HCT116 (cell line): ENCODE measurements at regions not wholly inside any gene's neighbourhood (a gene's known extent, or its start where the extent isn't known, plus 50 kb on each side); places are given as distances from the start of the nearest gene placed in this dataset.

Experiments used
- ATAC-seq: fragments of 200-7000 bp; cut with Tn5 transposase; 2 replicates; pipeline ENCODE4 v1.9.1; 2020; ENCODE audit warnings: mild to moderate bottlenecking, moderate library complexity
- BruUV-seq: library from RNA; stranded (reverse); fragments of 400-500 nt; replicated peaks from 2 replicates; lab custom pipeline; 2021; lab: Mats Ljungman, UMichigan
- CTCF ChIA-PET: fragments of 300-600 bp; sonication (Branson Sonifier 250); formaldehyde crosslinking; loops from one replicate; lab custom pipeline; 2021; ENCODE audit warnings: antibody characterized with exemption; lab: Charles Lee
- POLR2A ChIA-PET: fragments of 300-600, 350-600 bp; sonication (Branson Sonifier 250); formaldehyde crosslinking; loops from one replicate; lab custom pipeline; 2021; ENCODE audit warnings: antibody characterized with exemption; lab: Charles Lee
- RAD21 ChIA-PET, 2 experiments: fragments of 300-600 bp; sonication (Branson Sonifier 250); formaldehyde crosslinking; loops; one replicate each; lab custom pipeline; 2023; ENCODE audit warnings: low total read pairs in 2 of 2; ENCODE audit not compliant: uncharacterized antibody in 2 of 2, unreplicated experiment in 2 of 2, low non-redundant PET in 1 of 2; lab: Charles Lee
- DNase-seq: peaks from one replicate; pipeline ENCODE4 v3.0.0-alpha.2; 2010; ENCODE audit warnings: low read depth, low spot score
- H2AFZ ChIP-seq: fragments of 200-600 bp; shearing (Covaris generic), sonication (generic); 2 replicates; pipeline ENCODE4 v1.6.1; 2017; ENCODE audit warnings: low read depth, mixed run types, mixed read lengths, antibody characterized with exemption, low read length; ENCODE audit not compliant: poor library complexity, severe bottlenecking
- H3K27ac ChIP-seq: 2 replicates; pipeline ENCODE4 v1.5.1; 2012; ENCODE audit warnings: low read depth, low read length
- H3K27me3 ChIP-seq: fragments of 200-600 bp; sonication (generic); 2 replicates; pipeline ENCODE4 v1.6.1; 2016; ENCODE audit warnings: mixed run types, low read length, mixed read lengths; ENCODE audit not compliant: insufficient read depth
- H3K36me3 ChIP-seq, 2 experiments: fragments of 200-500 bp in 1 of 2; fragments of 200-600 bp in 1 of 2; sonication (Bioruptor generic) in 1 of 2; sonication (generic) in 1 of 2; 2 replicates each; pipeline versions ENCODE4 v1.5.1 to v1.6.1; 2014 to 2016; ENCODE audit warnings: low read length in 2 of 2, inconsistent platforms in 1 of 2, mixed read lengths in 1 of 2, mixed run types in 1 of 2; ENCODE audit not compliant: insufficient read depth in 2 of 2, control insufficient read depth in 1 of 2
- H3K4me1 ChIP-seq, 2 experiments: fragments of 200-600 bp in 1 of 2; sonication (generic) in 1 of 2; 2 replicates each; pipeline versions ENCODE4 v1.5.1 to v1.6.1; 2012 to 2017; ENCODE audit warnings: low read length in 2 of 2, inconsistent platforms in 1 of 2, mild to moderate bottlenecking in 1 of 2, mixed read lengths in 1 of 2, mixed run types in 1 of 2, moderate library complexity in 1 of 2; ENCODE audit not compliant: insufficient read depth in 2 of 2, control insufficient read depth in 1 of 2
- H3K4me2 ChIP-seq: fragments of 200-600 bp; sonication (generic); 2 replicates; pipeline ENCODE4 v1.6.1; 2017; ENCODE audit warnings: mixed run types, low read length, mixed read lengths
- H3K4me3 ChIP-seq, 2 experiments: fragments of 200-600 bp in 1 of 2; sonication (generic) in 1 of 2; replicated peaks in 1 of 2; 2 replicates each; pipeline ENCODE4 v1.5.1; 2011 to 2016; ENCODE audit warnings: low read length in 2 of 2, control low read depth in 1 of 2, low read depth in 1 of 2, mild to moderate bottlenecking in 1 of 2, mixed read lengths in 1 of 2, mixed run types in 1 of 2
- H3K79me2 ChIP-seq: fragments of 200-600 bp; sonication (generic); 2 replicates; pipeline ENCODE4 v1.6.1; 2017; ENCODE audit warnings: mild to moderate bottlenecking, mixed run types, low read length, moderate library complexity, mixed read lengths; ENCODE audit not compliant: insufficient read depth
- H3K9ac ChIP-seq: fragments of 200-600 bp; sonication (generic); 2 replicates; pipeline ENCODE4 v1.6.1; 2016; ENCODE audit warnings: low read length, mixed read lengths
- H3K9me2 ChIP-seq: fragments of 200-600 bp; sonication (generic), shearing (Covaris generic); 2 replicates; pipeline ENCODE4 v1.6.1; 2017; ENCODE audit warnings: mixed run types, mild to moderate bottlenecking, moderate library complexity; ENCODE audit not compliant: insufficient read depth
- H3K9me3 ChIP-seq, 2 experiments: fragments of 200-500 bp in 1 of 2; fragments of 200-600 bp in 1 of 2; sonication (Bioruptor generic) in 1 of 2; sonication (generic) in 1 of 2; 2 replicates each; pipeline ENCODE4 v1.6.1; 2014 to 2017; ENCODE audit warnings: low read length in 2 of 2, mixed read lengths in 2 of 2, inconsistent platforms in 1 of 2, low read depth in 1 of 2, mild to moderate bottlenecking in 1 of 2, mixed run types in 1 of 2, moderate library complexity in 1 of 2; ENCODE audit not compliant: control insufficient read depth in 1 of 2, insufficient read depth in 1 of 2
- H4K20me1 ChIP-seq: fragments of 200-600 bp; sonication (generic), shearing (Covaris generic); 2 replicates; pipeline ENCODE4 v1.6.1; 2017; ENCODE audit warnings: mixed run types, mild to moderate bottlenecking, moderate library complexity; ENCODE audit not compliant: insufficient read depth
- CTCF ChIP-seq, 3 experiments: fragments of 200-600 bp in 1 of 3; sonication (generic) in 1 of 3; IDR thresholded peaks in 2 of 3; conservative IDR thresholded peaks in 1 of 3; 2 replicates each; pipeline ENCODE4 v1.5.1; 2012 to 2017; ENCODE audit warnings: low read depth in 2 of 3, low read length in 2 of 3, antibody characterized with exemption in 1 of 3, borderline replicate concordance in 1 of 3, control low read depth in 1 of 3, mild to moderate bottlenecking in 1 of 3, mixed read lengths in 1 of 3, mixed run types in 1 of 3, moderate library complexity in 1 of 3; ENCODE audit not compliant: insufficient read depth in 1 of 3
- EGR1 ChIP-seq: IDR thresholded peaks from 2 replicates; pipeline ENCODE4 v1.6.1; 2012; ENCODE audit warnings: low read depth
- ELF1 ChIP-seq: IDR thresholded peaks from 2 replicates; pipeline ENCODE4 v1.6.1; 2012; ENCODE audit warnings: low read depth, borderline replicate concordance
- EZH2phosphoT487 ChIP-seq: fragments of 200-600 bp; IDR thresholded peaks from 2 replicates; pipeline ENCODE4 v1.6.1; 2018; ENCODE audit warnings: antibody characterized with exemption, borderline replicate concordance
- POLR2A ChIP-seq: IDR thresholded peaks from 2 replicates; pipeline ENCODE4 v1.7.0; 2011; ENCODE audit warnings: borderline replicate concordance; ENCODE audit not compliant: insufficient read depth, insufficient read length; ENCODE audit errors: extremely low read depth
- SP1 ChIP-seq: IDR thresholded peaks from 2 replicates; pipeline ENCODE4 v1.6.1; 2012; ENCODE audit warnings: low read depth
- YY1 ChIP-seq: IDR thresholded peaks from 2 replicates; pipeline ENCODE4 v1.6.1; 2011; ENCODE audit warnings: low read length, low read depth, moderate library complexity, mild to moderate bottlenecking; ENCODE audit not compliant: insufficient replicate concordance; ENCODE audit errors: extremely low read depth
- ZFX ChIP-seq: fragments of 450-650 bp; IDR thresholded peaks from 2 replicates; pipeline ENCODE4 v1.6.1; 2017
- ZNF274 ChIP-seq: fragments of 200-500 bp; sonication (Bioruptor generic); IDR thresholded peaks from 2 replicates; pipeline ENCODE4 v1.6.1; 2014; ENCODE audit warnings: mild to moderate bottlenecking, low read depth, low read length, inconsistent platforms
- intact Hi-C: fragments of 100-400 bp; cut with micrococcal nuclease; formaldehyde crosslinking; loops from 2 replicates; pipeline ENCODE4 v1.10.0; 2022
- TF ChIP-seq, protein P1 (sequence below): IDR thresholded peaks from 2 replicates; pipeline ENCODE4 v1.6.1; 2012

- H3K79me2 ChIP-seq, result no peaks in the 10 kb centered on the region
- no TSS peak for BruUV-seq
- ChIA-PET CTCF (interaction anchor here (1.1 kb wide), 1 partner anchor 70 kb away, joined by 5 read pairs; no protein-coding TSS in a partner anchor), POLR2A (interaction anchor here (0.7 to 6.9 kb wide), 26 partner anchors 8 to 1946 kb away, joined by 3 to 366 read pairs (median 9); partner anchors contain the start of gene ACP6), RAD21 (interaction anchor here in 1 of 2 experiments (1.0 kb wide), 2 partner anchors 69 to 70 kb away, joined by 3 read pairs; no protein-coding TSS in a partner anchor)
- H2AFZ ChIP-seq, result no peak overlapping the region
- peaks cover 9 to 27% of the 10 kb centered on the region in 2 experiments for H3K4me1 ChIP-seq
- H3K9ac ChIP-seq, result peak overlapping the region; percentile 76
- H3K4me3 ChIP-seq, result peak overlapping the region; percentile 50 to 56
- H3K9me3 ChIP-seq, result no peaks in the 10 kb centered on the region
- DNase-seq (no peak), ATAC-seq (no peak)
- H3K4me2 ChIP-seq, result peak overlapping the region; percentile 80
- H3K27ac ChIP-seq, result peak overlapping the region; percentile 89
- H3K27me3 ChIP-seq, result no peaks in the 10 kb centered on the region
- TF ChIP-seq EZH2phosphoT487 (no peak), CTCF (IDR thresholded peaks at IDR 0.05 in 2 of 3, conservative IDR thresholded peaks at IDR 0.05 in 1 of 3; ENCODE audit: borderline replicate concordance in 1 of 3, insufficient read depth in 1 of 3, low read depth in 2 of 3, low read length in 2 of 3) (no peak), YY1 (no peak), ELF1 (no peak), POLR2A (no peak), EGR1 (no peak), ZNF274 (no peak), ZFX (no peak), SP1 (no peak)
- TF ChIP-seq, protein P1, sequence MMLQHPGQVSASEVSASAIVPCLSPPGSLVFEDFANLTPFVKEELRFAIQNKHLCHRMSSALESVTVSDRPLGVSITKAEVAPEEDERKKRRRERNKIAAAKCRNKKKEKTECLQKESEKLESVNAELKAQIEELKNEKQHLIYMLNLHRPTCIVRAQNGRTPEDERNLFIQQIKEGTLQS, result no peak
- no peaks in the 10 kb centered on the region for H3K9me2 ChIP-seq
- H4K20me1 ChIP-seq, result no peaks in the 10 kb centered on the region
- no peaks in the 10 kb centered on the region for H3K36me3 ChIP-seq
- intact Hi-C loops, result loop anchor here (1.0 to 2.0 kb wide), 2 partner anchors 29 to 70 kb away; no protein-coding TSS in a partner anchor
Observed at GRCh38 chr1:148333875-148334338, 149.2 kb downstream of the PPIAL4G start.
